Esophagus squamous epithelium (tissue), 5 donors: ENCODE measurements at regions not wholly inside any gene's neighbourhood (a gene's known extent, or its start where the extent isn't known, plus 50 kb on each side); places are given as distances from the start of the nearest gene placed in this dataset.
A peak's percentile ranks its signal among the peaks of the same experiment; 100 is the strongest.

Source experiments
- DNase-seq: peaks from one replicate; lab custom pipeline; 2025; lab: John Stamatoyannopoulos, UW
- H3K27ac ChIP-seq, 4 donors: fragments of 200-600 bp; sonication (generic); one replicate each; pipeline ENCODE4 v1.5.1; 2016 to 2019; ENCODE audit warnings: mild to moderate bottlenecking in 1 of 4
- H3K27me3 ChIP-seq, 4 donors: fragments of 200-600 bp; sonication (generic); 1 replicate in 3 of 4; 2 replicates in 1 of 4; pipeline versions ENCODE4 v1.5.1 to v1.6.0; 2017 to 2021; ENCODE audit warnings: antibody characterized with exemption in 1 of 4
- H3K36me3 ChIP-seq, 3 donors: fragments of 200-600 bp; sonication (generic); one replicate each; pipeline ENCODE4 v1.5.1; 2016 to 2019
- H3K4me1 ChIP-seq, 3 donors: fragments of 200-600 bp; sonication (generic); one replicate each; pipeline ENCODE4 v1.5.1; 2017 to 2019
- H3K4me3 ChIP-seq, 4 donors: fragments of 200-600 bp; sonication (generic); 1 replicate in 3 of 4; 2 replicates in 1 of 4; pipeline ENCODE4 v1.5.1; 2016 to 2019; ENCODE audit warnings: mild to moderate bottlenecking in 2 of 4, moderate library complexity in 1 of 4
- H3K9me3 ChIP-seq, 3 donors: fragments of 200-600 bp; sonication (generic); one replicate each; pipeline ENCODE4 v1.5.1; 2016 to 2019
- POLR2A ChIP-seq, 4 donors: fragments of 450-650 bp; IDR thresholded peaks; one replicate each; pipeline ENCODE4 v1.6.1; 2017; ENCODE audit warnings: antibody characterized with exemption in 4 of 4, mild to moderate bottlenecking in 4 of 4, moderate library complexity in 3 of 4
- WGBS, 2 donors: methylation state at CpG; one replicate each; pipeline ENCODE4 v1.1.5; 2018; 5-methylcytosine and 5-hydroxymethylcytosine counted together
- intact Hi-C: fragments of 100-400 bp; cut with DNase I; formaldehyde crosslinking; loops from one replicate; pipeline ENCODE4 v1.15.0; 2022
- TF ChIP-seq, protein P1 (sequence below), 6 experiments: fragments of 450-650 bp in 4 of 6; fragments of 200-600 bp in 2 of 6; sonication (generic) in 2 of 6; IDR thresholded peaks; one replicate each; pipeline ENCODE4 v1.5.1; 2016 to 2019; ENCODE audit warnings: antibody characterized with exemption in 6 of 6, mild to moderate bottlenecking in 4 of 6, moderate library complexity in 4 of 6
- donor health status: DM: yes; HTN: yes; CAD: no.

DNA sequence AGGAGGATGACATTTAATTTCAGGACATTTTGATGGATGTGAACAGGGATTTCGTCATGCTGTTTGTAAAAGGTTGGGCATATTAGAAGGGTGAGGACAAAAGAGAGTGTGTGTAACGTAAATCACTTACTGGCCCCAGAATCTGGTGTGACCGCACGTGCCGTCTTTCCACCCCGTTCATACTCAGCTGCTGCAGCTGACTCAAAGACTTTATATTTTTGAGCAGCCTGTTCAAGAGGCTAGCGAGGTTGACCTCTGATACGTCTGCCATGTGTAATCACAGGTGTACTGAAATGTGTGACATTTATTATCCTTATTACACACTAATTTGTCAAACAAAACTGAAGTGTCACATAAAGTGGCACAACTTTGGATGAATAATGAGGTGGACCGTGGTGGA is 66.5 kb upstream of the ERRFI1 start:
- no peak for TF ChIP-seq POLR2A (IDR thresholded peaks at IDR 0.05)
- TF ChIP-seq, protein P1, sequence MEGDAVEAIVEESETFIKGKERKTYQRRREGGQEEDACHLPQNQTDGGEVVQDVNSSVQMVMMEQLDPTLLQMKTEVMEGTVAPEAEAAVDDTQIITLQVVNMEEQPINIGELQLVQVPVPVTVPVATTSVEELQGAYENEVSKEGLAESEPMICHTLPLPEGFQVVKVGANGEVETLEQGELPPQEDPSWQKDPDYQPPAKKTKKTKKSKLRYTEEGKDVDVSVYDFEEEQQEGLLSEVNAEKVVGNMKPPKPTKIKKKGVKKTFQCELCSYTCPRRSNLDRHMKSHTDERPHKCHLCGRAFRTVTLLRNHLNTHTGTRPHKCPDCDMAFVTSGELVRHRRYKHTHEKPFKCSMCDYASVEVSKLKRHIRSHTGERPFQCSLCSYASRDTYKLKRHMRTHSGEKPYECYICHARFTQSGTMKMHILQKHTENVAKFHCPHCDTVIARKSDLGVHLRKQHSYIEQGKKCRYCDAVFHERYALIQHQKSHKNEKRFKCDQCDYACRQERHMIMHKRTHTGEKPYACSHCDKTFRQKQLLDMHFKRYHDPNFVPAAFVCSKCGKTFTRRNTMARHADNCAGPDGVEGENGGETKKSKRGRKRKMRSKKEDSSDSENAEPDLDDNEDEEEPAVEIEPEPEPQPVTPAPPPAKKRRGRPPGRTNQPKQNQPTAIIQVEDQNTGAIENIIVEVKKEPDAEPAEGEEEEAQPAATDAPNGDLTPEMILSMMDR (IDR thresholded peaks at IDR 0.05) = no peak
- 75 to 78% methylated on average over 9 of the region's 9 CpGs for WGBS, 2 donors
- no peaks in the 10 kb centered on the region for H3K9me3 ChIP-seq
- intact Hi-C loops = no loop called here
- no peaks in the 10 kb centered on the region for H3K36me3 ChIP-seq
- peaks cover 21 to 61% (median 33%) of the 10 kb centered on the region in 3 donors for H3K4me1 ChIP-seq
- H3K4me3 ChIP-seq = no peak overlapping the region
- H3K27me3 ChIP-seq = no peaks in the 10 kb centered on the region
- H3K27ac ChIP-seq = no peak overlapping the region
- DNase-seq = no peak

DNA sequence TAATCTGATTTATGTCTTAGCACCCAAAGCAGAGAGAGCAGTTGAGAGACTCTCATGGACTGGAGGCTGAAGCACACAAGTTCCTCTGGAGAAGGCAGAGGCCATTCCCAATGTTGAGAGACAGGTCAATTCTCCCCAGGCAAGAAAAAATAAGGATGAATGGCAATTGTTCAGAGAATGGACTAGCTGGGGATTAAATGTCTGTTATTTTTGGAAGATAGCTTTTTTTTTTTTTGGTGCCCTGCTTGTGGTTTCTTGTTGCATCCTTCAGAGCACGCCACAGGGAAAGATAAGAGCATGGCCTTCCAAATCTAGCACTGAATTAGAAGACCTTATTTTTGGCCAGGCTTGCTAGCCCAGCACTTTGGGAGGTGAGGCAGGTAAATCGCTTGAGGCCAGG is 65.6 kb upstream of the ERRFI1 start:
- Histone ChIP-seq H3K9me3 (no peaks in the 10 kb centered on the region), H3K27me3 (no peaks in the 10 kb centered on the region), H3K4me1 (peaks cover 14 to 51% (median 24%) of the 10 kb centered on the region in 3 donors), H3K27ac (peak overlapping the region in 2 of 4 donors; percentile 74 to 79), H3K4me3 (no peak overlapping the region), H3K36me3 (no peaks in the 10 kb centered on the region)
- no peak for TF ChIP-seq POLR2A (IDR thresholded peaks at IDR 0.05)
- TF ChIP-seq, protein P1 (IDR thresholded peaks at IDR 0.05) = no peak
- intact Hi-C loops = no loop called here
- no peak for DNase-seq
- WGBS, 2 donors = 79 to 89% methylated on average over 2 of the region's 2 CpGs

DNA sequence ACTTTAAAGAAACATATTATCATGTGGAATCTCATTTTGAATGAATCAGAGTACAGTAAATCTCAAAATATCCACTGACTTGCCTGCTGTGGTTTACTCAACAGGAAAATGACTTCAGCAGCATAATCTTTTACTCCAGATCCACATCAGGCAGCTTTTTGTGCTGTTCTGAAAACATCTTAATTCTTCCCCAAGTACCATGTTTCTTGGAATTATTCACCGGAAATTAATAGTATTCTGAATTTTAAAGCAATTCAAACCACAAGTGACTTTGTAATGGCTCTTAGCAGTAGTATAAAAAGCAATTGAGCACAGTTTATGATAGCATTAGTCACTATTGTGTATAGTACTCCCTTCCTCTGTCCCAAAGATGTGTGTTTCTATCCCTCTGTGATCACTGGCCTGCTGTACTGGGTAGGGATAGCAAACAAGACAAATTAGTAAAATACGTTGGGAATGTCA is 64.2 kb upstream of the ERRFI1 start:
- TF ChIP-seq POLR2A (IDR thresholded peaks at IDR 0.05) = no peak
- TF ChIP-seq, protein P1 (IDR thresholded peaks at IDR 0.05) = no peak
- Histone ChIP-seq H3K27ac (peak overlapping the region; percentile 52 to 81 (median 76)), H3K36me3 (no peaks in the 10 kb centered on the region), H3K4me1 (peaks cover 3 to 37% (median 17%) of the 10 kb centered on the region in 3 donors), H3K9me3 (no peaks in the 10 kb centered on the region), H3K27me3 (no peaks in the 10 kb centered on the region), H3K4me3 (no peak overlapping the region)
- intact Hi-C loops = no loop called here
- DNase-seq = no peak
- 40 to 44% methylated on average over 2 of the region's 2 CpGs for WGBS, 2 donors

DNA sequence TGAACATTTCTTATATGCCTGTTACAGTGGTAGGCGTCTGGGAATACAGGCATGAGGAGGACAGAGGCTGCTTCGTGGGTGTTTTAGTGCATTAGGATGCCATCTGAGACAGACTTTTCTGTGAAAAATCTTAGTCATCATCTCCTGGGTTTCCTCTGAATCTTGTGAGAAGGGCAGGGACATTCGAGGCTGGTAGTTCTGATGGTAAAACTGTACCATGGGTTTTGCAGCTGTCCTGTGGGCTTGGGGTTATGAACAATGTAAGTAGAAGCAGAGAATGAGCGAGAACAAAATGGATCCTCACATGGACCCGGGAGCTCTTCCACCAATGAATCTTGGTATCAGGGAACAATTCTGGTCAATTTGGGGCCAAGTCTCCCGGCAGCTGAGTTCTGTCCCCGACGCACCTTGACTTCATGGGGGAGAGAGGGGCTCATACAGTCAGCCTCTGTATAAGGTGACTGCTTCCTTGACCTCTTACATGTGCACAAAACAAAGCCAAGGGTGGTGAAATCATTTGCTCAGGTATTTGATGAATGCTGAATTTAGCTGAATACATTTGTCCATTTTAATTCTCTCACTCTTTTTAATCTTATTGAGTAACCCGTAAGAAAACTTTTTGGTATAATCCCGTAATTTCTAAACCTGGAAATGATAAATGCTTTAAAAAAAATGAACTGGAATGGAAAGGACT is 63.6 kb upstream of the ERRFI1 start:
- Histone ChIP-seq H3K4me1 (peaks cover 3 to 31% (median 12%) of the 10 kb centered on the region in 3 donors), H3K36me3 (no peaks in the 10 kb centered on the region), H3K27me3 (no peaks in the 10 kb centered on the region), H3K9me3 (no peaks in the 10 kb centered on the region), H3K27ac (peak overlapping the region; percentile 52 to 81 (median 76)), H3K4me3 (no peak overlapping the region)
- 69 to 78% methylated on average over 9 to 10 of the region's 10 CpGs for WGBS, 2 donors
- TF ChIP-seq, protein P1 (IDR thresholded peaks at IDR 0.05) = no peak
- no peak for TF ChIP-seq POLR2A (IDR thresholded peaks at IDR 0.05)
- no peak for DNase-seq
- intact Hi-C loops = no loop called here

DNA sequence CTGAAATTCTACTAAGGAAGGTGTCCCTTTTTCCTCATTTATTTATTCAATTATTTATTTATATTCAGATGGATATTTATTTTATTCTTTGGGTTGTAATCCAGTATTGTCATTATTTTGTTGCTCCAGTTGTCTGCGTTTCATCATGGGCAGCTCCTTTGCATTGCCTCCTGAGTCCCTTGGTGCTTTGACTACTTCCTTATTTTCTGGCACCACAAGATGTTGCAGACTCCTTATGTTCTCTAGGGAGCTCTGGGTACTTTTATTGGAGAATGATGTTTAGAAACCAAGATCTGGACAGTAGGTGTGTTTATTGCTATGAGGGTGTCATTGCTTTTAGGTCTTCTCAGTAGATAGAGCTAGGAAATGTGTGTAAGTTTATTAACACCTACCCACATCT is 59.9 kb upstream of the ERRFI1 start:
- no peaks in the 10 kb centered on the region for H3K9me3 ChIP-seq
- H3K27ac ChIP-seq = no peak overlapping the region
- no peak for TF ChIP-seq POLR2A (IDR thresholded peaks at IDR 0.05)
- TF ChIP-seq, protein P1 (IDR thresholded peaks at IDR 0.05) = no peak
- DNase-seq = no peak
- peaks cover 7 to 26% (median 8%) of the 10 kb centered on the region in 3 donors for H3K4me1 ChIP-seq
- no peak overlapping the region for H3K4me3 ChIP-seq
- no peaks in the 10 kb centered on the region for H3K27me3 ChIP-seq
- 64 to 75% methylated on average over 1 of the region's 1 CpG for WGBS, 2 donors
- no peaks in the 10 kb centered on the region for H3K36me3 ChIP-seq
- intact Hi-C loops = no loop called here
